OCI-LY1 (cell line): ENCODE measurements at regions not wholly inside any gene's neighbourhood (a gene's known extent, or its start where the extent isn't known, plus 50 kb on each side); places are given as distances from the start of the nearest gene placed in this dataset.

Experiments
- H2AFZ ChIP-seq: fragments of 200-600 bp; sonication (generic), shearing (Covaris generic); 2 replicates; pipeline ENCODE4 v1.6.0; 2014; ENCODE audit warnings: antibody characterized with exemption, mild to moderate bottlenecking, low read length
- H3F3A ChIP-seq: fragments of 200-600 bp; sonication (generic), shearing (Covaris generic); 2 replicates; pipeline ENCODE4 v1.6.0; 2014; ENCODE audit warnings: mild to moderate bottlenecking, antibody characterized with exemption, low read length, moderate library complexity; ENCODE audit not compliant: insufficient read depth
- H3K27ac ChIP-seq: fragments of 200-600 bp; sonication (generic); 2 replicates; pipeline ENCODE4 v1.5.1; 2014; ENCODE audit warnings: low read length, mixed run types, mild to moderate bottlenecking, low read depth; ENCODE audit not compliant: poor library complexity, severe bottlenecking
- H3K27me3 ChIP-seq: fragments of 200-600 bp; sonication (generic); 2 replicates; pipeline ENCODE4 v1.6.0; 2014; ENCODE audit warnings: antibody characterized with exemption, mild to moderate bottlenecking, low read length, moderate library complexity; ENCODE audit not compliant: insufficient read depth
- H3K36me3 ChIP-seq: fragments of 200-600 bp; sonication (generic); 2 replicates; pipeline ENCODE4 v1.6.1; 2014; ENCODE audit warnings: mild to moderate bottlenecking, antibody characterized with exemption, low read length, moderate library complexity, mixed read lengths; ENCODE audit not compliant: insufficient read depth
- H3K4me1 ChIP-seq: fragments of 200-600 bp; sonication (generic); 2 replicates; pipeline ENCODE4 v1.5.1; 2014; ENCODE audit warnings: mild to moderate bottlenecking, low read length, moderate library complexity; ENCODE audit not compliant: insufficient read depth, severe bottlenecking
- H3K4me2 ChIP-seq: fragments of 200-600 bp; sonication (generic), shearing (Covaris generic); 2 replicates; pipeline ENCODE4 v1.6.1; 2014; ENCODE audit warnings: low read length
- H3K4me3 ChIP-seq: fragments of 200-600 bp; sonication (generic); 2 replicates; pipeline ENCODE4 v1.5.1; 2014; ENCODE audit warnings: low read length, low read depth, mild to moderate bottlenecking, mixed read lengths; ENCODE audit not compliant: poor library complexity, severe bottlenecking
- H3K79me2 ChIP-seq: fragments of 200-600 bp; shearing (Covaris generic); 2 replicates; pipeline ENCODE4 v1.6.1; 2016; ENCODE audit warnings: mixed run types, low read length, mixed read lengths; ENCODE audit not compliant: insufficient read depth
- H3K9ac ChIP-seq: fragments of 200-600 bp; sonication (generic), shearing (Covaris generic); 2 replicates; pipeline ENCODE4 v1.6.1; 2014; ENCODE audit warnings: mild to moderate bottlenecking, low read length, mixed read lengths
- H3K9me2 ChIP-seq: fragments of 200-600 bp; sonication (generic), shearing (Covaris generic); 2 replicates; pipeline ENCODE4 v1.6.1; 2014; ENCODE audit warnings: low read depth, mild to moderate bottlenecking, low read length, mixed read lengths
- H3K9me3 ChIP-seq: fragments of 200-600 bp; shearing (Covaris generic); 2 replicates; pipeline ENCODE4 v1.6.1; 2014; ENCODE audit warnings: low read length, mixed read lengths
- H4K20me1 ChIP-seq: fragments of 200-600 bp; sonication (generic), shearing (Covaris generic); 2 replicates; pipeline ENCODE4 v1.6.0; 2016; ENCODE audit warnings: mild to moderate bottlenecking, low read length; ENCODE audit not compliant: insufficient read depth
- EZH2 ChIP-seq: fragments of 200-600 bp; sonication (generic), shearing (Covaris generic); IDR thresholded peaks from 2 replicates; pipeline ENCODE4 v1.8.0; 2017; ENCODE audit warnings: borderline replicate concordance, mixed run types, mild to moderate bottlenecking, antibody characterized with exemption, low read length, moderate library complexity, mixed read lengths
- TF ChIP-seq, protein P1 (sequence below): fragments of 200-600 bp; sonication (generic), shearing (Covaris generic); IDR thresholded peaks from 2 replicates; pipeline ENCODE4 v1.5.1; 2017; ENCODE audit warnings: mild to moderate bottlenecking, antibody characterized with exemption, low read length, moderate library complexity, mixed read lengths

DNA sequence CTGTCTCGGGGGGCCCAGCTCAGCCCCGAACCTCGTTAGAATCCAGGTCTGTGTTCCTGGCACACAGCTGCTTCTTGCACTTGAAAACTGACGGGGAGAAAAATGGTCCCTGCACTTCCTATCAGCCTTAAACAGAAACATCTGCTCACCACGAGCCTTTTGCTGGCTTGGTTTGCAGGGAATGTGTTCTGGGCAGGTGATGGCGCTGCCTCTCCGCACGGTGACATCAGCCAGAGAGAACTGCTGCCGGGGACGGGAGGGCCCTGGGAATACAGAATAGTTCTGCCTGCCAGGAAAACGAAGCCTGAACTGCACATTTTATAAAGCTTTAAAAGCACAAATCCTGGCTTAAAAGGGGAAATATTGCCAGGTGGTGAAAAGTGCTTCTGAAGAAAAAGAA is 622.5 kb downstream of the TYW1 start:
- H3K9me2 ChIP-seq: no peaks in the 10 kb centered on the region
- no peak overlapping the region for H3K9ac ChIP-seq
- no peaks in the 10 kb centered on the region for H4K20me1 ChIP-seq
- H3K9me3 ChIP-seq: no peaks in the 10 kb centered on the region
- H3K4me3 ChIP-seq: no peak overlapping the region
- no peaks in the 10 kb centered on the region for H3K4me1 ChIP-seq
- H2AFZ ChIP-seq: no peak overlapping the region
- no peaks in the 10 kb centered on the region for H3K79me2 ChIP-seq
- no peak overlapping the region for H3K27ac ChIP-seq
- H3F3A ChIP-seq: no peaks in the 10 kb centered on the region
- no peaks in the 10 kb centered on the region for H3K36me3 ChIP-seq
- TF ChIP-seq EZH2: no peak
- TF ChIP-seq, protein P1, sequence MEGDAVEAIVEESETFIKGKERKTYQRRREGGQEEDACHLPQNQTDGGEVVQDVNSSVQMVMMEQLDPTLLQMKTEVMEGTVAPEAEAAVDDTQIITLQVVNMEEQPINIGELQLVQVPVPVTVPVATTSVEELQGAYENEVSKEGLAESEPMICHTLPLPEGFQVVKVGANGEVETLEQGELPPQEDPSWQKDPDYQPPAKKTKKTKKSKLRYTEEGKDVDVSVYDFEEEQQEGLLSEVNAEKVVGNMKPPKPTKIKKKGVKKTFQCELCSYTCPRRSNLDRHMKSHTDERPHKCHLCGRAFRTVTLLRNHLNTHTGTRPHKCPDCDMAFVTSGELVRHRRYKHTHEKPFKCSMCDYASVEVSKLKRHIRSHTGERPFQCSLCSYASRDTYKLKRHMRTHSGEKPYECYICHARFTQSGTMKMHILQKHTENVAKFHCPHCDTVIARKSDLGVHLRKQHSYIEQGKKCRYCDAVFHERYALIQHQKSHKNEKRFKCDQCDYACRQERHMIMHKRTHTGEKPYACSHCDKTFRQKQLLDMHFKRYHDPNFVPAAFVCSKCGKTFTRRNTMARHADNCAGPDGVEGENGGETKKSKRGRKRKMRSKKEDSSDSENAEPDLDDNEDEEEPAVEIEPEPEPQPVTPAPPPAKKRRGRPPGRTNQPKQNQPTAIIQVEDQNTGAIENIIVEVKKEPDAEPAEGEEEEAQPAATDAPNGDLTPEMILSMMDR: no peak
- H3K27me3 ChIP-seq: no peaks in the 10 kb centered on the region
- H3K4me2 ChIP-seq: no peak overlapping the region

DNA sequence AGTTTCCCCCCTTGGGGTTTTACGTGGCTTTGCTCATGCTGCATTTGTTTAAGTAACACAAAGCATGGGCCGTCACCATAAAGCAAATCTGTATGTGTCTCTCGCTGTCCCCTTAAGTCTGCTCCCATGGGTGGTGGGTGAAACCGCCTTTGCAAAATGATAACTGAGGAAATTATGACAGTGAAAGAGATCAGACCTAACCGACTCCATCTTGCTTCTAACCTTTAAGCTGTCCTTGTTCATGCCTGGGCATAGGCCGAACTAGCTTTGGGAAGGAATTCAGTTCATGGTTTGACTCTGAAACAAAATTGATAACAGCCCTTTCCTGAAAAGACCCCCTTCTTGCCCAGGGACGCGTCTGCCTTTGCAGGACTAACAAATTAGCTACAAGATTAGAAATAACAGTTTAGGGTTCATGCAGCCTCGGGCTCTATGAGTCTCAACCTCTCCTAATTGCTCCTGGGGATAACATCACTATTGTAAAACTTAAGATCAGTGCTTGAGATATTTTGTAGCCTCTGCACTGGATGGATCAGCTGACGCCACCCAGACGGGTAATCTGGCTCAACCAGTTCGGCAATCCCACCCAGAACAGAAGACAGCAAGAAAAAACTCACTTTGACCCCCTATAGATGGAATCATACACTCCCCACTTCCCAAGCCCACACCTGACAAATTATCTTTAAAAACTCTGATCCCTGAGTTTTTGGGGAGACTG is 623.7 kb downstream of the TYW1 start:
- Histone ChIP-seq H3K27ac (no peak overlapping the region), H2AFZ (no peak overlapping the region), H3K4me1 (no peaks in the 10 kb centered on the region), H3F3A (no peaks in the 10 kb centered on the region), H3K36me3 (no peaks in the 10 kb centered on the region), H3K79me2 (no peaks in the 10 kb centered on the region), H3K9ac (no peak overlapping the region), H3K27me3 (no peaks in the 10 kb centered on the region), H3K9me2 (no peaks in the 10 kb centered on the region), H4K20me1 (no peaks in the 10 kb centered on the region), H3K4me2 (no peak overlapping the region), H3K9me3 (no peaks in the 10 kb centered on the region), H3K4me3 (no peak overlapping the region)
- TF ChIP-seq, protein P1: no peak; the same call in 1 of the 2 replicates
- TF ChIP-seq EZH2: no peak

DNA sequence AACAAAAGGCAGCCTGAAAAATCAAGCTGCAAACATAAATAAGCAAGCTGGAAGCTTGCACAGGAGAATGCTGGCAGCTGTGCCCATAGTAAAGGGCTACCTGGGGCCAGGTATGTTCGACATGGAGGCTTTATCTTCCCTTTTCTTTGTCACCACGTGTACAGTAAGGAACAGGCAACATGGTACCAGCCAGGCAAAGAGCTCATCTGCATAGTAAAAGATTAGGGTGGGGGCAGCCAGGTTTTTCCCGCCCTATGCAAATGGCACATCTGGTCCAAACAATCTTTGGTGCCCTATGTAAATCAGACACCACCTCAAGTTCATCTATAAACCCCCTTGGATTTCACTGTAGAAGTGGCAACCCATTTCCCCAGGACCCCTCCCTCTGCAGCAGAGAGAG is 625.1 kb downstream of the TYW1 start:
- H3K27me3 ChIP-seq: no peaks in the 10 kb centered on the region
- H3K79me2 ChIP-seq: no peaks in the 10 kb centered on the region
- no peak overlapping the region for H3K4me2 ChIP-seq
- H3K4me3 ChIP-seq: no peak overlapping the region
- no peaks in the 10 kb centered on the region for H3K9me2 ChIP-seq
- no peak for TF ChIP-seq EZH2
- TF ChIP-seq, protein P1: no peak
- H3K27ac ChIP-seq: no peak overlapping the region
- H3K36me3 ChIP-seq: no peaks in the 10 kb centered on the region
- H2AFZ ChIP-seq: no peak overlapping the region
- H3K4me1 ChIP-seq: no peaks in the 10 kb centered on the region
- H3K9ac ChIP-seq: no peak overlapping the region
- no peaks in the 10 kb centered on the region for H3K9me3 ChIP-seq
- no peaks in the 10 kb centered on the region for H4K20me1 ChIP-seq
- no peaks in the 10 kb centered on the region for H3F3A ChIP-seq
